Endothelial cell of umbilical vein (primary cell): ENCODE measurements at regions not wholly inside any gene's neighbourhood (a gene's known extent, or its start where the extent isn't known, plus 50 kb on each side); places are given as distances from the start of the nearest gene placed in this dataset.

ENCODE experiments used
- BruUV-seq: library from RNA; stranded (reverse); fragments of 400-500 nt; replicated peaks from 2 replicates; lab custom pipeline; 2021; lab: Mats Ljungman, UMichigan
- CTCF ChIA-PET: fragments of 300-600, 350-600 bp; sonication (Branson Sonifier 250); formaldehyde crosslinking; loops from one replicate; lab custom pipeline; 2021; ENCODE audit warnings: antibody characterized with exemption, inconsistent platforms; lab: Charles Lee
- POLR2A ChIA-PET: fragments of 300-600, 350-600 bp; sonication (Branson Sonifier 250); formaldehyde crosslinking; loops from one replicate; lab custom pipeline; 2021; ENCODE audit warnings: antibody characterized with exemption, inconsistent platforms; lab: Charles Lee
- DNase-seq: peaks from one replicate; pipeline ENCODE4 v3.0.0-alpha.2; 2011; ENCODE audit warnings: low read depth, low spot score
- FAIRE-seq: peaks from 2 replicates; lab custom pipeline; 2011; peaks lifted over from hg19 to GRCh38; lab: Jason Lieb, UNC
- H2AFZ ChIP-seq: 2 replicates; pipeline ENCODE4 v1.6.0; 2012; ENCODE audit warnings: low read depth, low read length, control low read depth, inconsistent platforms
- H3K27ac ChIP-seq: 2 replicates; pipeline ENCODE4 v1.5.1; 2011; ENCODE audit warnings: low read depth, mild to moderate bottlenecking, control low read depth, low read length, moderate library complexity; ENCODE audit not compliant: insufficient read depth
- H3K27me3 ChIP-seq, 2 experiments: 2 replicates each; pipeline versions ENCODE4 v1.6.0 to v1.6.1; 2011; ENCODE audit warnings: low read length in 2 of 2, mixed read lengths in 1 of 2; ENCODE audit not compliant: control insufficient read depth in 2 of 2, insufficient read depth in 2 of 2
- H3K36me3 ChIP-seq, 2 experiments: 2 replicates in 1 of 2; 3 replicates in 1 of 2; pipeline ENCODE4 v1.5.1; 2011; ENCODE audit warnings: low read length in 2 of 2, mild to moderate bottlenecking in 1 of 2, moderate library complexity in 1 of 2; ENCODE audit not compliant: control insufficient read depth in 2 of 2, insufficient read depth in 2 of 2; ENCODE audit errors: extremely low read depth in 1 of 2
- H3K4me1 ChIP-seq: 3 replicates; pipeline ENCODE4 v1.5.1; 2011; ENCODE audit warnings: mild to moderate bottlenecking, low read length; ENCODE audit not compliant: control insufficient read depth, insufficient read depth; ENCODE audit errors: extremely low read depth
- H3K4me2 ChIP-seq: 2 replicates; pipeline ENCODE4 v1.6.1; 2011; ENCODE audit warnings: low read length, control low read depth, mixed read lengths; ENCODE audit not compliant: insufficient read depth
- H3K4me3 ChIP-seq, 3 experiments: fragments of 200-600 bp in 1 of 3; sonication (generic), shearing (Covaris generic) in 1 of 3; replicated peaks in 1 of 3; 2 replicates each; pipeline ENCODE4 v1.5.1; 2011 to 2016; ENCODE audit warnings: control low read depth in 3 of 3, low read length in 3 of 3, mild to moderate bottlenecking in 2 of 3, inconsistent platforms in 1 of 3, low read depth in 1 of 3, moderate library complexity in 1 of 3; ENCODE audit not compliant: insufficient read depth in 1 of 3
- H3K79me2 ChIP-seq: 2 replicates; pipeline ENCODE4 v1.6.0; 2012; ENCODE audit warnings: low read length, inconsistent platforms; ENCODE audit not compliant: control insufficient read depth, insufficient read depth
- H3K9ac ChIP-seq: replicated peaks from 2 replicates; pipeline ENCODE3; 2011; ENCODE audit warnings: low read length, control low read depth; ENCODE audit not compliant: insufficient read depth; ENCODE audit errors: extremely low read depth
- H3K9me1 ChIP-seq: replicated peaks from 3 replicates; pipeline ENCODE4 v1.6.0; 2011; ENCODE audit warnings: mild to moderate bottlenecking, low read length; ENCODE audit not compliant: control insufficient read depth, insufficient read depth; ENCODE audit errors: extremely low read depth
- H3K9me3 ChIP-seq: replicated peaks from 2 replicates; pipeline ENCODE4 v1.5.1; 2012; ENCODE audit warnings: low read length, inconsistent platforms; ENCODE audit not compliant: control insufficient read depth, insufficient read depth
- H4K20me1 ChIP-seq: replicated peaks from 2 replicates; pipeline ENCODE3; 2011; ENCODE audit warnings: mild to moderate bottlenecking, low read length; ENCODE audit not compliant: control insufficient read depth, insufficient read depth; ENCODE audit errors: extremely low read depth
- CTCF ChIP-seq, 2 donors: IDR thresholded peaks; 1 replicate in 1 of 2; 2 replicates in 1 of 2; pipeline ENCODE4 v1.5.1; 2011; ENCODE audit warnings: low read length in 2 of 2, mild to moderate bottlenecking in 2 of 2, moderate library complexity in 2 of 2, control low read depth in 1 of 2, inconsistent platforms in 1 of 2, low read depth in 1 of 2; ENCODE audit not compliant: insufficient read depth in 1 of 2; ENCODE audit errors: extremely low read depth in 1 of 2
- EZH2 ChIP-seq: IDR thresholded peaks from 2 replicates; pipeline ENCODE4 v1.6.1; 2012; ENCODE audit warnings: borderline replicate concordance, low read depth, mild to moderate bottlenecking, moderate library complexity, low read length, inconsistent platforms; ENCODE audit not compliant: severe bottlenecking
- FOS ChIP-seq: IDR thresholded peaks from 2 replicates; pipeline ENCODE4 v1.6.1; 2011; ENCODE audit warnings: mild to moderate bottlenecking, low read length, moderate library complexity, borderline replicate concordance; ENCODE audit not compliant: insufficient read depth
- GATA2 ChIP-seq: IDR thresholded peaks from 2 replicates; pipeline ENCODE4 v1.7.0; 2011; ENCODE audit warnings: low read depth, mild to moderate bottlenecking, moderate library complexity, mixed read lengths, low read length; ENCODE audit not compliant: insufficient read length, insufficient read depth
- JUN ChIP-seq: IDR thresholded peaks from 2 replicates; pipeline ENCODE4 v1.6.1; 2011; ENCODE audit warnings: borderline replicate concordance, low read depth; ENCODE audit not compliant: insufficient read length, insufficient read depth
- MYC ChIP-seq: IDR thresholded peaks from one replicate; pipeline ENCODE4 v1.6.1; 2011; ENCODE audit warnings: mild to moderate bottlenecking, low read depth, low read length
- POLR2A ChIP-seq: IDR thresholded peaks from 2 replicates; pipeline ENCODE4 v1.6.1; 2012; ENCODE audit warnings: low read depth, mild to moderate bottlenecking, control low read depth, low read length
- POLR2AphosphoS5 ChIP-seq: IDR thresholded peaks from 2 replicates; pipeline ENCODE4 v1.6.1; 2012; ENCODE audit warnings: low read depth, mild to moderate bottlenecking, control low read depth, low read length, moderate library complexity; ENCODE audit not compliant: insufficient read depth
- dilution Hi-C: fragments of 300-500 bp; cut with MboI; formaldehyde crosslinking; loops from one replicate; pipeline ENCODE4 v1.15.0; 2019; ENCODE audit warnings: low sequenced_read_pairs; ENCODE audit not compliant: extremely low pct_ligation_motif_present
- intact Hi-C: fragments of 100-400 bp; cut with micrococcal nuclease; formaldehyde crosslinking; loops from one replicate; pipeline ENCODE4 v1.10.0; 2022

GRCh38 chr1:209105701-209106100 is 477.8 kb upstream of the CAMK1G start:
- POLR2A ChIA-PET: no interaction called here
- Histone ChIP-seq H3K4me2 (no peak overlapping the region), H3K36me3 (no peaks in the 10 kb centered on the region), H4K20me1 (no peaks in the 10 kb centered on the region), H3K9me1 (no peaks in the 10 kb centered on the region), H3K4me1 (no peaks in the 10 kb centered on the region), H3K79me2 (no peaks in the 10 kb centered on the region), H3K27me3 (peaks cover 0 to 1% of the 10 kb centered on the region in 2 experiments), H2AFZ (no peak overlapping the region), H3K9me3 (no peaks in the 10 kb centered on the region), H3K27ac (no peak overlapping the region), H3K4me3 (no peak overlapping the region), H3K9ac (no peak overlapping the region)
- no peak for DNase-seq
- no peak for FAIRE-seq
- CTCF ChIA-PET: interaction anchor here (1.2 kb wide), 1 partner anchor 453 kb away, joined by 3 read pairs; no protein-coding TSS in a partner anchor
- TF ChIP-seq MYC (no peak), POLR2A (no peak), GATA2 (no peak), CTCF (IDR thresholded peaks at IDR 0.05; ENCODE audit: extremely low read depth in 1 of 2, insufficient read depth in 1 of 2, low read depth in 1 of 2, low read length in 2 of 2) (no peak), JUN (no peak), EZH2 (no peak), POLR2AphosphoS5 (no peak), FOS (no peak)
- BruUV-seq: no TSS peak
- intact Hi-C loops: no loop called here
- dilution Hi-C loops: no loop called here
